ENCODE measurements at regions not wholly inside any gene's neighbourhood (a gene's known extent, or its start where the extent isn't known, plus 50 kb on each side); places are given as distances from the start of the nearest gene placed in this dataset.

- TF ChIP-seq PATZ1 (CRISPR knock-in tag; IDR thresholded peaks at IDR 0.05; ENCODE audit: borderline replicate concordance) (no peak), BACH2 (CRISPR knock-in tag; IDR thresholded peaks at IDR 0.05; ENCODE audit: borderline replicate concordance) (no peak), CSDC2 (CRISPR knock-in tag; IDR thresholded peaks at IDR 0.05) (no peak), TCF4 (CRISPR knock-in tag; IDR thresholded peaks at IDR 0.05; ENCODE audit: borderline replicate concordance) (no peak), ZC3H10 (CRISPR knock-in tag; IDR thresholded peaks at IDR 0.05) (no peak), CREB5 (CRISPR knock-in tag; IDR thresholded peaks at IDR 0.05; ENCODE audit: low read depth) (no peak)
Measured at GRCh38 chr7:153835103-153835502, 217.1 kb upstream of the DPP6 start (continued).

- TF ChIP-seq CSRNP3 (CRISPR knock-in tag; IDR thresholded peaks at IDR 0.05), result no peak
- no peak for TF ChIP-seq TSHZ2 (CRISPR knock-in tag; IDR thresholded peaks at IDR 0.05)
- no peak for TF ChIP-seq CSDC2 (CRISPR knock-in tag; IDR thresholded peaks at IDR 0.05)
- no peak for TF ChIP-seq ISL1 (CRISPR knock-in tag; IDR thresholded peaks at IDR 0.05)
- no peak for TF ChIP-seq TCF4 (CRISPR knock-in tag; IDR thresholded peaks at IDR 0.05; ENCODE audit: borderline replicate concordance)
- TF ChIP-seq OSR1 (CRISPR knock-in tag; IDR thresholded peaks at IDR 0.05), result no peak
- no peak for TF ChIP-seq ZC3H10 (CRISPR knock-in tag; IDR thresholded peaks at IDR 0.05)
- TF ChIP-seq TOX (CRISPR knock-in tag; IDR thresholded peaks at IDR 0.05; ENCODE audit: borderline replicate concordance), result no peak
- no peak for TF ChIP-seq PATZ1 (CRISPR knock-in tag; IDR thresholded peaks at IDR 0.05; ENCODE audit: borderline replicate concordance)
- TF ChIP-seq CREB5 (CRISPR knock-in tag; IDR thresholded peaks at IDR 0.05; ENCODE audit: low read depth), result no peak
- TF ChIP-seq PPARA (CRISPR knock-in tag; IDR thresholded peaks at IDR 0.05; ENCODE audit: borderline replicate concordance), result no peak
- TF ChIP-seq ESRRG (CRISPR knock-in tag; IDR thresholded peaks at IDR 0.05), result no peak
- TF ChIP-seq ZFP30 (CRISPR knock-in tag; IDR thresholded peaks at IDR 0.05), result no peak
- no peak for TF ChIP-seq SNAI2 (CRISPR knock-in tag; IDR thresholded peaks at IDR 0.05)
- no peak for TF ChIP-seq POU6F1 (CRISPR knock-in tag; IDR thresholded peaks at IDR 0.05; ENCODE audit: borderline replicate concordance, low read depth)
- no peak for ATAC-seq
Measured at GRCh38 chr7:153835712-153836265, 216.4 kb upstream of the DPP6 start.

Data from SK-N-SH treated with all-trans-retinoic acid at 6 μM for 48 hours (cell line).